ENCODE measurements at regions not wholly inside any gene's neighbourhood (a gene's known extent, or its start where the extent isn't known, plus 50 kb on each side); places are given as distances from the start of the nearest gene placed in this dataset.

GRCh38 chr3:182668541-182668940, 124.8 kb upstream of the ATP11B start:
- no peak for TF ChIP-seq POLR2A (IDR thresholded peaks at IDR 0.05; ENCODE audit: low read length)
- TF ChIP-seq GATA1 (IDR thresholded peaks at IDR 0.05; ENCODE audit: low read depth, low read length) = no peak
